Right ventricle myocardium superior (tissue), 1 donor: ENCODE measurements at regions not wholly inside any gene's neighbourhood (a gene's known extent, or its start where the extent isn't known, plus 50 kb on each side); places are given as distances from the start of the nearest gene placed in this dataset.
"Not testable (repeated sequence)": the region's sequence is repeated elsewhere in the genome, so short reads cannot be mapped to it uniquely, and the experiment has no call there.

Experiments
- ATAC-seq: fragments of 200-7000 bp; cut with Tn5 transposase; one replicate; pipeline ENCODE4 v1.9.1; 2020; ENCODE audit warnings: mild to moderate bottlenecking; ENCODE audit not compliant: poor library complexity
- DNase-seq: peaks from one replicate; pipeline ENCODE4 v3.0.0-alpha.2; 2020
- intact Hi-C: fragments of 100-400 bp; cut with DNase I; formaldehyde crosslinking; loops from one replicate; pipeline ENCODE4 v1.11.2; 2022
- donor health status: DM: no; HTN: yes; CAD: no; lungs with severe emphysema.

- ATAC-seq (no peak), DNase-seq (no peak)
- intact Hi-C loops: no loop called here
These were observed 333.7 kb upstream of the CNTN6 start for GRCh38 chr3:759106-759505.

DNA sequence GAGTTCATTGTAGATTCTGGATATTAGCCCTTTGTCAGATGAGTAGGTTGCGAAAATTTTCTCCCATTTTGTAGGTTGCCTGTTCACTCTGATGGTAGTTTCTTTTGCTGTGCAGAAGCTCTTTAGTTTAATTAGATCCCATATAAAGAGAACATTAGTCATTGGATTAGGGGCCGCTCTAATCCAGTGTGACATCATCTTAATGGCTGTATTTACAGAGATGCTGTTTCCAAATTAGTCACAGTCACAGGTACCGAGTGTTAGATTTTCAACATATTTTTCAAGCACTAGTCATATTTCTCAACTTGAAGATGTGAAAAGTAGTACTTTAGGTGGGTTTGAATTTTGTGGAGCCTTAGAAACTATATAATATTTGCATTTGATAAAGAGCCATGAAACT, 319.4 kb upstream of the CNTN6 start:
- intact Hi-C loops, DNase-seq, ATAC-seq: not testable (repeated sequence)

- intact Hi-C loops: no loop called here
- DNase-seq: no peak
- ATAC-seq: no peak
These were observed 317.5 kb upstream of the CNTN6 start for GRCh38 chr3:775178-775880.

DNA sequence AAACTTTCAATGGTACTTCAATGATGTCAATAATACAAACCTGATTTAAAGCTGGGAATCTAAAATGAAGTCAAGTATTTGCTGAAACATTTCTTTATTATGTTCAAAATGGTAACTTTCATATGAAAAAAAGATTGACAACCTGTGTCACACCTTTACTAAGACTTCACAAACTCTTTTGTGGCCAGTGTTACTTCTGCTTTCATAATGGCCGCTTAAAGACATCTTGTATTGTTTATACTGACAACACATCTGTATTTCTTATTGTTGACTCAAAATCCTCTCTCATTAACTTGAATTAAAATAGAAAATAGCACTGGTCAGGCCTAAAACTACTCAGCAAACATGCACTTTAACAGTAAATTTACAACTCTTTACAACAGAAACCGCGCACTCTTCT, 312.3 kb upstream of the CNTN6 start:
- intact Hi-C loops: no loop called here
- ATAC-seq (no peak), DNase-seq (no peak)

DNA sequence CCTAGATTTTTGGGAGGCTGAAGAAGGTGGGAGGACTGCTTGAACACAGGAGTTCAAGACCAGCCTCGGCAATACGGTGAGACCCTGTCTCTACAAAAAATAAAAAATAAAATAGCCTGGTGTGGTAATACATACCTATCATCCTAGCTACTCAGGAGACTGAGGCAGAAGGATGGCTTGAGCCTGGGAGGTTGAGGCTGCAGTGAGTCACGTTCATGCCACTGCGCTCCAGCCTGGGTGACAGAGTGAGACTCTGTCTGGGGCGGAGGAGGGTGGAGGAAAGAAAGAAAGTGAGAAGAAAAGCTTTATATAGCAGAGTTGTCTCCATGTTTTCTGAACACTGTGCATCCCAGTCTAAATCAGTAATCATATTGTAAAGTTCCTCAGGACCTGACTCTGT, 301.4 kb upstream of the CNTN6 start:
- intact Hi-C loops: no loop called here
- DNase-seq: no peak

GRCh38 chr3:792630-793029, 300.2 kb upstream of the CNTN6 start:
- DNase-seq (no peak), ATAC-seq (no peak)
- intact Hi-C loops: no loop called here

More for the DNA sequence above, 301.4 kb upstream of the CNTN6 start:
- no peak for ATAC-seq

DNA sequence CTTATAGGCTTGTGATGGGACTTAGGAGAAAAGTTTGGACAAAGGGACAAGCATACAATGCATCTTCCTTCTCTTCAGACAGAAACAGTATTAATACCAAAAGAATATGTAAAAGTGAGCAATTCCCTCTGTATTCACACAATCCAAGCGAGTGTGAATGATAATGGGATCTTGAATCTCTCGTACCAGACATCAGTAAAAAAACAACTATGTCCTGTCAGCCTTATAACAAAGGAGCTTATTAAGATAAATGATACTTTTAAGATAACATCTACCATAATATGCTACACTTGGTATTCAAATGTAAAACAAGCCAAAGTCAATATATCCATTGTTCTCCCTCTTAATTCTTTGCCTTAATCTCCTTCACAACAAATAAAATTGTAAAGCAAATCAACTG, 288.6 kb upstream of the CNTN6 start:
- DNase-seq (no peak), ATAC-seq (no peak)
- intact Hi-C loops: no loop called here

- no peak for ATAC-seq
- intact Hi-C loops: no loop called here
These were observed 287.5 kb upstream of the CNTN6 start for GRCh38 chr3:805326-805725.

GRCh38 chr3:806006-806405, 286.8 kb upstream of the CNTN6 start:
- ATAC-seq: no peak
- no peak for DNase-seq
- intact Hi-C loops: no loop called here

More at GRCh38 chr3:805326-805725, 287.5 kb upstream of the CNTN6 start:
- DNase-seq: no peak

GRCh38 chr3:816605-817004, 276.2 kb upstream of the CNTN6 start:
- ATAC-seq (no peak), DNase-seq (no peak)
- intact Hi-C loops: no loop called here

GRCh38 chr3:834679-835078, 258.1 kb upstream of the CNTN6 start:
- DNase-seq (no peak), ATAC-seq (no peak)
- intact Hi-C loops: no loop called here

DNA sequence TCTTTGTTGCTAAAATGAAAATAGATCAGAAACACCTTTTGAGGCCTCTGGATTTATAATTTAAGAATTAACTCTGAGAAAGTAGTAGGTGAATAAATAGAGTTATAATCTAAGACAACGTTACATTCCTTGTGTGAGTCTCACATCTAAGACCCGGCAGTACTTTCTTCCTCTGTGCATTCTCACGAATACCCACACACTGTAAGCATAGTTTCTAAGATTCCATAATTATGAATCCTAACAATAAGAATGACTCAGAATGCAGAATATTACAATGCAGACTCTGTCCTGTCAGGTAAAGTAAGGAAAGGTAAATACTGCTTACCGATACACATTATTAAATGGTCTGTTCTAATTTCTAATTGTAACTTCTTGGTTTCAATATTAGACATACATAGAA, 257.7 kb upstream of the CNTN6 start:
- intact Hi-C loops: no loop called here
- DNase-seq: no peak
- no peak for ATAC-seq

DNA sequence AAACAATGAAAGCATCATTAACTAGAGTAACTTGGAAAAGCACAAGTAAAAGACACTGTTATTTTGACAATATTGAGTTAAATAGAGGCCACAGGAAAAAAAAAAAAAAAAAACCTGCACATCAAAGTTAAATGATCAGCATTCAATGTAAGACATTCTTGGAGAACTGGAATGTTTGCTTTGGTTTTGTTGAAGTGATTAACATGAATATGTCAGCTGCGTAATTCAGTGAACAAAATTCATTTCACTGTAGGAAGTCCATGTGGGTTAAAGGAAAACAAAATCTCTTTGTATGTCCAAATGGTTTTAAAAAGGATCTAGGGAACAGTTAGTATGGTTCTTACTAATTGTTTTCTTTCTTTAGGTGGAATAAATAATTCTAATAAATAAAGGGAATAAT, 252.8 kb upstream of the CNTN6 start:
- intact Hi-C loops: no loop called here
- DNase-seq (no peak), ATAC-seq (no peak)

DNA sequence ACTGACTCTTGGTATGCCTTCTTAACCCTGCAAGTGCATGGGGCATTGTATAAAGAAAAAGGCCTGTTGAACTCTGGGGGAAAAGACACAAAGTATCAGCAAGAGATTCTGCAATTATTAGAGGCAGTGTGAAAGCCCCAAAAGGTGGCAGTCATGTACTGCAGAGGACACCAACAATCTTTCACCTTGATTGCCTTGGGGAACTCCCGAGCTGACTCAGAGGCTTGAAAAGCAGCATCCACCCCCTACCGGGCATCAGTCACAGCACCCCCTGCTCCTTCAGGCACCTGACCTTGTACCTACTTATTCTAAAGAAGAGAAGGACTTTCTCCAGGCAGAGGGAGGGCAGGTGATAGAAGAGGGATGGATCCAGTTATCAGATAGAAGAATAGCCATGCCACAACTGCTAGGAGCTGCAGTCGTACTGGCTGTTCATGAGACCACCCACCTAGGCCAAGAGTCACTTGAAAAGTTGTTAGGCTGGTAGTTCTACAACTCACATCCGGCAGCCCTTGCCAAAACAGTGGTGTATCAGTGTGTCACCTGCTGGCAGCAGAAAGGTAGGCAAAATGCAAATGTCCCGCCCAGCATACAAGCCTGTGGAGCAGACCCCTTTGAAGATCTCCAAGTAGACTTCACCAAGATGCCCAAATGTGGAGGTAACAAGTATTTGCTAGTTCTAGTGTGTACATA, 241.6 kb upstream of the CNTN6 start:
- intact Hi-C loops: no loop called here
- DNase-seq (no peak), ATAC-seq (no peak)

DNA sequence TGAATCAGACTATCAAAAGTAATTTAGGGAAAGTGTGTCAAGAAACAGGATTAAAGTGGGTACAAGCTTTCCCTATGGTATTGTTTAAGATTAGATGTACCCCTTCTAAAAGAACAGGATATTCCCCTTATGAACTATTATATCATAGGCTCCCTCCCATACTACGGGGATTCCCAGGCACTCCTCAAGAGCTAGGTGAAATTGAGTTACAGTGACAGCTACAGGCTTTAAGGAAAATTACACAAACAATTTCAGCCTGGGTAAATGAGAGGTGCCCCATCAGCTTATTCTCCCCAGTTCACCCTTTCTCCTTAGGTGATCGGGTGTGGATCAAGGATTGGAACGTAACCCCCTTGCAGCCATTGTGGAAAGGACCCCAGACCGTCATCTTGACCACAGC, 240.8 kb upstream of the CNTN6 start:
- intact Hi-C loops: no loop called here
- DNase-seq: no peak
- ATAC-seq: no peak

GRCh38 chr3:853489-853888, 239.3 kb upstream of the CNTN6 start:
- ATAC-seq: no peak
- intact Hi-C loops: no loop called here
- no peak for DNase-seq

DNA sequence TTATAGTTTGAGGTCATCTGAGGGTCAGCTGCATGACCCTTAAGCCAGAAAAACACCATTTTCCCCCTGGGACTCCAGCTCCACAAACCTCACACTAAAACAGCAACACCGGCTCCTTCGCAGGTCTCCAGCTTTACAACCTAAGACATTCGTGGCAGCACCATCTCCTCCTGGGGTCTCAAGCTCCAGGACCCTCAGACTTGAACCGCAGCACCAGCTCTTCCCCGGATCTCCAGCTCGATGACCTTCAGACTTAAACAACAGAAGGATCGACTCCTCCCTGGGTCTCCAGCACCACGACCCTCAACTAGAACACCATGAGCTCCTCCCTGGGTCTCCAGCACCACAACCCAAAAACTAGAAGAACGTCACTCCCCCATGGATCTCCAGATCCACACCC, 233.7 kb upstream of the CNTN6 start:
- ATAC-seq (no peak), DNase-seq (no peak)
- intact Hi-C loops: no loop called here

GRCh38 chr3:861721-862120, 231.1 kb upstream of the CNTN6 start:
- DNase-seq: no peak
- intact Hi-C loops: no loop called here
- ATAC-seq: no peak

GRCh38 chr3:869269-869668, 223.6 kb upstream of the CNTN6 start:
- DNase-seq: no peak
- intact Hi-C loops: no loop called here

DNA sequence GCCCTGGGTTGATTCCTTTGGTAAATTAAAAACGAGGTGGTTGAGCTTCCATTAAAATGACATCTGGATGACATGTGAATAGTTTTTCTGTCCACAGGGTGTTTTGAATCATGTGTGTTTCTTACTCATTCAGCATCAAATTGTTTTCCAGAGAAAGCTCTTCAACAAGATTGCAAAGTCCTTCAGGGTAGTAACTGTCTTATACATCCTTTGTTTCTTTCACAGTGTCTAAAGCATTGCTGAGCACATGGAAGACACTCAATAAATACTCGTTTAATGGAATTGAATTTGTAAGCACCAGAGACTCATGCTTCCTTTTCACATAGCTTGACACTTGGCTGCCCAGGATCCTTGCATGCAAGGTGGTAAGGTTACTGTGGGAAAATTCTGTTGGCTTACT, 223.1 kb upstream of the CNTN6 start:
- DNase-seq: no peak

More at GRCh38 chr3:869269-869668, 223.6 kb upstream of the CNTN6 start:
- no peak for ATAC-seq

GRCh38 chr3:871651-872050, 221.2 kb upstream of the CNTN6 start:
- intact Hi-C loops: no loop called here
- no peak for ATAC-seq

More for the DNA sequence above, 223.1 kb upstream of the CNTN6 start:
- intact Hi-C loops: no loop called here
- ATAC-seq: no peak

More at GRCh38 chr3:871651-872050, 221.2 kb upstream of the CNTN6 start:
- no peak for DNase-seq
